ELR (cell line): ENCODE measurements at regions not wholly inside any gene's neighbourhood (a gene's known extent, or its start where the extent isn't known, plus 50 kb on each side); places are given as distances from the start of the nearest gene placed in this dataset.
"Not testable (repeated sequence)": the region's sequence is repeated elsewhere in the genome, so short reads cannot be mapped to it uniquely, and the experiment has no call there.

Experiments used
- DNase-seq: peaks from one replicate; pipeline ENCODE4 v3.0.0-alpha.2; 2015; ENCODE audit warnings: low read depth

DNA sequence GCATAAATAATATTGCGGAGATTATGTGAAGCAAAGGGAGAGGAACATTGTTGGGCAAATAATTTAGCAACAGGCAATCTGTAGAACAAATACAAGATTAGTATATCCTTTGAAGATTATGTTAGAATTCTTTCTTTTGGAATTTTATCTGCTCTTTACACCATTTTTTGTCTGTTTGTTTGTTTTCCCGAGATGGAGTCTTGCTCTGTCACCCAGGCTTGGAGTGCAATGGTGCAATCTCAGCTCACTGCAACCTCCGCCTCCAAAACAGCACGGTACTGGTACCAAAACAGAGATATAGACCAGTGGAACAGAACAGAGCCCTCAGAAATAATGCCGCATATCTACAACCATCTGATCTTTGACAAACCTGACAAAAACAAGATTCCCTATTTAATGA, 250.3 kb downstream of the FSIP2 start:
- not testable (repeated sequence) for DNase-seq

DNA sequence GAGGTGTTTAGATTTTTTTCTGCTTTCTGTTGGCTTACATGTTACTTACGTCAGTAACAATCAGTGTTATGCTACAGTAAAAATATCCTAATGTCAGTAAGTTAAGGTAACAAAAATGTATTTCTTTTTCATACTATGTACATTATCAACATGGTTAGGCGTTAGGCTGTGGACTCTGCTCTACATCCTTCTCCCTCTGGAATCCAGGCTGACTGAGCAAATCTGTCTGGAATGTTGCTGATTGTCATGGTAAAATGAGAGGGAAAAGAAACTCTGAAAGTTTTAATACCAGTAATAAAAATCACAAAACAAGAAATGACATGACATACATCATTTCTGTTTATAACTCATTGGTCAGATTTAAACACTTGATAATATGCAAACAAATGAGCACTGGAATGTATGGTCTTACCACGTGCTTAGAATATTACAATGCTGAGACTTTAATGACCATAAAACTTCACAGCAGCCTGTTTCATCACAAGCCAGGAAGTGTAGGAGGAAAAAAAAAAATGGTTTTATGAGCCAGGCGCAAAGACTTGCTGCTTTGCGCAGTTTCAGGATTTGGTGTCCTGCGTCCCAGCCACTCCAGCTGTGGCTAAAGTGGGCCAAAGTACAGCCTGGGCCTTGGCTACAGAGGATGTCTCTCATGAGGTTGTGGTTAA, 252.4 kb downstream of the FSIP2 start:
- peak; percentile 45 for DNase-seq

DNA sequence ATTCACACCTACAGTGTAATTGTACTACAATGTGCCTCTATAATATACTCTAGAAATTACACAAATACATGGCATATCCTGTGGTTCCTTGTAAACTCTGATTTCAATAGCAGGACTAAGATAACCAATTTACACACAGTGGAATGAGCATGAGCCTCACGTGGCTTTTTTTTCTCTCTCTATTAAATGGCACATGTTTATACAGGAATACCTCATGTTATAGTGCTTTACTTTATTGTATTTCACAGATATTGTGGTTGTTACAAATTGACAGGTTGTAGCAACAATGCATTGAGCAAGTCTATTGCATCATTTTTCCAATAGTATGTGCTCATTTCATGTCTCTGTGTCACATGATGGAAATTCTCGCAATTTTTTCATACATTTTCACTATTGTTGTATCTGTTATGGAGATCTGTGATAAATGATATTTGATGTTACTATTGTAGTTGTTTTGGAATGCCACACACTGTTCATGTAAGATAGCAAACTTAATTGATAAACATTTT, 260.0 kb downstream of the FSIP2 start:
- no peak for DNase-seq

DNA sequence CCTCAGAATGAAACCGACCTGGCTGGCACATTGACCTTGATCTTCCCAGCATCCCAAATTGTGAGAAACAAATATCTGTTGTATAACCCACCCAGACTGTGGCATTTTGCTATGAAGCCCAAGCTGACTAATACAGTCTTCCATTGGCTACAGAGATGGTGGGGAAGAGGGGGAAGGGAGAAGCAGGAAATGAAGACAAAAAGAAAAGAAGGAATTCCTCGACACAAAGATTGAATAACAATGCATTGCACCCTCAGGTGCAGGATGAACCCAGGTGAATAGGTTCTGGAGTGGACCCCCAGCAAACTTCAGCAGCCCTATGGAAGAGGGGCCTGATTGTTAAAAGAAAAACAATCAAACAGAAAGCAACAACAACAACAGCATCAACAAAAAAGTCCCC, 270.7 kb downstream of the FSIP2 start:
- DNase-seq: no peak

DNA sequence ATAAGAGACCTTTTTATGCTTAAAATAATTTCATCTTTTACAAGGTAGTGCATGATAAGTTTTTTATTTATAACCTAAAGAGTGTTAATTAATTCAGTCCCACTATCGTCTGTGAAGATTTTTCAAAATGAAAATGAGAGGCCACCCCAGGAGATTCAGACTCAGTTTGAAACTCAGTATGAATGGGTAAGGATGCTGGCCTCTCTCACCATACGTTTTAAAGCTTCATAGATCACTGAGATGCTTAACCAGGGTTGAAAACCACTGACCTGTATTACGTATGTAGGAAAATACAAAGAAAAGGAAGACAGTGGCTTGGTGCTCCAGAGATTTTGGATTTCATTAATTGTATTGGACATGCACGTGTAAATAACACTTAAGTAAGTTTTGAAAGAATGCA, 278.7 kb downstream of the FSIP2 start:
- DNase-seq: no peak

DNA sequence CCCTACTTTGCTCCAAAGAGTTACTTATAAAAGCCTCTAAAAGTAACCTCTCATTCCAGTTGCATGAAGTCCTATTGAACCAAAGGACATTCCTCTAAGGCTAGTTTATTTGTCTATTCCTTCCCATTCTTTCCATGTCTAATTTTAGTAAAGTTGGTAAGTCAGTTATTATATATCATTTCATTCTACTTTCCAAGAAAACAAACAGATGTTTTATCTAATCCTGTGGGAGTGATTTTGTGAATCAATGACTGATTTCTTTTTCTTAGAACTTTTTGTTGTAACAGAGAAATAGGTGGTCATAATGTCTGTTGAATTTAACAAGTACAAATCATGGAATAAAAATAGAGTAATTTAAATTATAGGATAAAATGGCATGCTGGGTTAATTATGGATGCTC, 286.3 kb downstream of the FSIP2 start:
- no peak for DNase-seq

DNA sequence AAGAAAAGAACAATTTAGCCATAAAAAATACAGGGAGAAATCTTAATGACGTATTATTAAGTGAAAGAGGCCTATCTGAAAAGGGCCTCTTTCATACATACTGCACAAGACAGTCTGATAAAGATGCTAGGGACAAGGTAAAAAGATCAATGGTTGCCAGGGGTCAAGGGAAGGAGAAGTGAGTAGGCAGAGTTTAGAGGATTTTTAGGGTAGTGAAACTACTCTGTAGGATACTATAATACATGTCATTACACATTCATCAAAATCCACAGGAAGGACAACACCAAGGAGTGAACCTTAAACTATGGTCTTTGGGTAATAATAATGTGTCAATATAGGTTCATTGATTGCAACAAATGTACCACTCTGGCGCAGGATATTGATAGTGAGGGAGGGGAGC, 289.3 kb downstream of the FSIP2 start:
- no peak for DNase-seq

DNA sequence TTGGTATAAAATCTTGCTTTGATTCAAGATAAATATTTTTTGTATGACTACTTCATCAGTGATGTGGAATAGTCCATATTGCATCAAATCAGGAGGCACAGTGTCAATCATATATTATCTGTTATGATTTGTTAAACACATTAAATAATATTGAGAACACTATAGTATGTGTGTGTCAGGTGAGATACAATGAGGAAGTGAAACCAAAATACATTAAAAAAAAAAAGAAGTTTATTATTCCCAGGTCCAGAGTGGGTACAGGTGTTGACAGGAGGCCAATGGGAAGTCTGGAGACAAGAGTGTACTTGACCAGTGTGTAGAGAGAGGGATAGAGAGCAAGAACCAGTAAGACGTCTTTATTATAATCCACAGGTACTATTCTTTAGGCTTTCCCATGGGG, 292.6 kb downstream of the FSIP2 start:
- no peak for DNase-seq

DNA sequence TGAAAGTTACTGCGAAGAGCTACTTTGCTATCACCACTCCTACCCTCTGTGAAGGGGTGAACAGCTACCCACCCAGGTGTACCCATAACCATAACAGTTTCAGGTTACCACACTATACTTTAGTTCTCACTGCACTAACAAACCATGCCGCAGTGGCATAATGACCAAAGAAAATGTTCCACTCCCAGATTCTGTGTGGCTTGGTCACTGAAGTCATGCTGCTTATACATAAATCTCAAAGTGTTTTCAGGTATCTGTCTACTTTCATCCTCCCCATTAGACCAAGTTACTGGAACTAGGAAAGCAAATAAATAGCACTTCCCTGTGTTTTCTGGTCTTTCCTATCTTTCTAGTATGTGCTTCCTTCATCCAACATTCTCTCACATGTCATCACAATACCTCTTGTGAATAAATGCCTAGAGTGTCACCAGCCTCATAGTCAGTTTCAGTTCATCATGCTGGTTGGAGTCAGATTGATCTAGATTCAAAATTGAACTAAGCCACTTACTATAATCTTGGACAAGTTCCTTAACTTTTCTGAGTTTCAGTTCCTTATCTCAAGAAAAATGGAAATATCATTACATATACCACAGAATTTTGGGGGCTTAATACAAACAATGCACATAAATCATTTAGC, 293.6 kb downstream of the FSIP2 start:
- no peak for DNase-seq

DNA sequence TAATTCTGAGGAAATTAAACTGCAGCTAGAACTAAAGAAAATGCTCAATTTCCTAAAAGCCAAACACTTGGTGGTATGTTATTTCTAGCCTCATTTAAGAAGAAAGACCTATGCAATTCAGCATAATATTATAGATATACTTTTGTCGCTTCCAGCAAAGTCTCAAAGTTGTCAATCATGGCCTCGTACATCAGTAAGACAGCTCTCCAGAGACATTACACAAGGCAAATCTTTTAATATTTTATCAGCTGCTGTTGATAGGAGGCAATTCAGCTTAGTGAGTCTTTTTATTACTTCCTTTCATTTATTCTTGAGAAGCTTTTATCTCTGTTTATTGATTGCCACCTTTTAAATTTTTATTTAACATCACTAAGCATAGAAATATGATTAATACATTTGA, 294.3 kb downstream of the FSIP2 start:
- DNase-seq: no peak

DNA sequence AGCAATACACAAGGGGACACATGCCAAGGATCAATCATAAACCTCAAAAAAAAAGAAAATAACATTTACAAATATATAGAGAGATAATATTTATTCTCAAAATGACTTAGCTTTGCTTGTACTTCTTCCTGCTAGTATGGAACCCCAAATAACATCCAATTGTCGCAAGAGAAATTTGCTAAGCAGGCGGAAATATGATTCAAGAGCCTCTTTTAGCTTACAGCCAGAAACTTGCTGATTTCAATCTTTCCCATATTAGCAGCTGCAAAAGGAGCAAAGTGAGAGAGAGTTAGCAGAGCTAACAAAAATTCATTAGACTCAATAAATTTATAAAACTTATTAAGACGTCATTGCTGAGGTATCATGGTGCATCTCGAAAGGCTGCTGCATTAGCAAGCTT, 294.9 kb downstream of the FSIP2 start:
- DNase-seq: no peak

DNA sequence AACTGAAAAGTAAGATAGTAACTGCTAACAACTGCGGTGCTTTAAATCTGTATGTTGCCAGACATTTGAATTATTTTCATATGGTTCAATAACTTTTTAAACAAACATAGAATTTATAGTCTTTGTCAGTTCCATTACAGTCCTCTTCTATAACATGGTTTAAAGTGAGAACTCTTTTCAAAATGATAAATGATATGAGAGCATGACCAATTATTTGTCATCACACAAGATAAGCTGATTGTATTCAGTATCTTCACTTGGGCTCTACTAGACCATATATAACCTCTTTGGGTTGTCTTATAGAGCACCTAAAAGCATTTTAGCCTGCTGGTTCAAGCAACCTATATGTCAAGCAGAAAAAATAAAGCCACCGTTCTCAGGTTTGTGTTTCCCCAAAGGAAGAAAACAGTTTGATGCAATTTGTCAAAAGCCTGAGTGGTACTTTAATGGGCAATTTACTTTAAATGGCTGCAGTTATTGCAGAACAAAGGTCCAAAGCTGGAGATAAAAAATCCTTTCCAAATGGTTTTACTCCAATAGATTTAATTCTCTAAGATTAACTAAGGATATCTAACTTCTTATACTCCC, 298.4 kb downstream of the FSIP2 start:
- DNase-seq: no peak

DNA sequence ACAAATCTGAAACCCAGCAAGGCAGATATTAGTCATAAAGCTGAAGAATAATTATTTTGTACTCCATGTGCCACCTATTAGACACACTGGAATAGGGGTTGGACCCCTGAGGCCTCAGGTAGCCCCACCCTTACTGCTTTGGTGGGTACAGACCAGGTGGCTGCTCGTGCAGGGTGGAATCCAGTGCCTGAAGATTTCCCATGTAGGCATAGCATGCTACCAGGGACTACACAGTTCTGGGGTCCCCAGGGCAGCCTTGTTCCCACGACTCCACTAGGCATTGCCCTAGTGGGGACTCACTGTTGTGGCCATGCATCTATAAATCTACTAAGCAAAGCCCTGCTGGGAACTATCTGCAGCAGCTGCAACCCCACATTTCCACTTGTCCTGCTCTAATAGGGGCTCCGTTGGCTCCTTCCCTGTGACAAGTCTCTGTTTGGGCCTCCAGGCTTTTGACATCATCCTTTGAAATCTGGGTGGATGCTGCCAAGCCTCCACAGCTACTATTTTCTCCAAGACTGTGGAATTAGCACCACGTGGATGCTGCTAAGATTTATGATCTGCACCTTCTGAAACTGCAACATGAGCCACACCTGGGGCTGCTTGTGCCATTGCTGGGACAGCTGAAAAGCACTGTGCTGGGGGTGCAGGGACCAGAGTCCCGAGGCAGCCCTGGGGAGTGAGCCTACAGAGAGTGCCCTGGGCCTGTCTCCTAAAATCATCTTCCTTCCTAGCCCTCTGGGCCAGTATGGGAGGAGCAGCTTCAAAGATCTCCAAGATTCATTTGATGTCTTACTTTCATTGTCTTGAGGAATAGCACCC, 303.8 kb downstream of the FSIP2 start:
- DNase-seq: no peak

DNA sequence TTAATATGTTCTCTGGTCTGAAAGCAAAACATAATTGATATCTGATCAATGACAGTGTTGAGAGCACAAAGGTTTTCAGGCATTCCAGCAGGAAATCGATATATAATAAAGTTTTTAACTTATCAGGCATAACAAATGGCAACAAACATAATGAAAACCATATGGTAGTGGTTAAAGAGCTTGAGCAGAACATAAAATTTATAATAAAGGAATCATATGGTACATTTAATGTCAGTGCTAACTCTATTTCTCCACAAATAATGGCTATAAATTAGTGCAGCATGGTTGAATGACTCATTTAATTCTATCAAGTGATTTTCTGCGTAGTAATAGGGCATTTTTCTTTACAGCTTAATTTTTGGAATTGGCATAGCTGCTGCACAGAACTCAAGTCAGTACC, 306.2 kb downstream of the FSIP2 start:
- no peak for DNase-seq

DNA sequence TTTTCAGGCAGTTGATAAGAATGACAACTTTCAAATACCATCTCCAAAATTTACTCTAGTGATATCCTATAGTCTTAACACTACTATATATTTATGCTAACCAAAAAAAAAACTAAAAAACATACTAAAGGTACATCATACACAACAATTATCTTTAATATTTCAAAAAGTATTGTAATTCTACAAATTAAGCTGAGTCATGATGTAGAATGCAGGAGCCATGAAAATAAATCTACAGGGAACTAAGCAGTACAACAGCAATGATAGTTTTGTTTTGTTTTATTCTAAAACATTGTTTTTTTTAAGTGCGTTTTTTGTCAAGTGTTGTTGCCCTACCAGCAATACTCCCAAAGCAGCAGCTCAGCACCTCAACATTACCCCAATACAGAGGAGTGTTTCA, 314.3 kb downstream of the FSIP2 start:
- DNase-seq: no peak

DNA sequence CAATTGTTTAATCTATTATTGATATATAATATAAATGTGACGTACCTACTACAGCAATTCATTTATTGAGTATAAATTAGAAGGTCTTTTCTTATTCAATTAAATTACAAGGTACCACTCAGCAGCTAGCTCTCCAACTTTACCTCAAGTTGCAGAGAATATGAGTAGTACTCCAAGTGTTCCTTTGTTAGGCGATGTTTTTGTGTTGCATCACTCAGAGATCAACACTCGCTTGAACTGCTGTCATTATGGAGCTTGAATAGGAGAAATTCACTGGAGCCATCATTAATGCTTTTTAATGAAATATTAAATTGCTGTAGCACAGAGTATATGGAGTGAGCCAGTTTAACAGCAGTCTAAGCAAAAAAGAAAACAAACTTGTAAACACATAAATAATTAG, 320.0 kb downstream of the FSIP2 start:
- DNase-seq: no peak

DNA sequence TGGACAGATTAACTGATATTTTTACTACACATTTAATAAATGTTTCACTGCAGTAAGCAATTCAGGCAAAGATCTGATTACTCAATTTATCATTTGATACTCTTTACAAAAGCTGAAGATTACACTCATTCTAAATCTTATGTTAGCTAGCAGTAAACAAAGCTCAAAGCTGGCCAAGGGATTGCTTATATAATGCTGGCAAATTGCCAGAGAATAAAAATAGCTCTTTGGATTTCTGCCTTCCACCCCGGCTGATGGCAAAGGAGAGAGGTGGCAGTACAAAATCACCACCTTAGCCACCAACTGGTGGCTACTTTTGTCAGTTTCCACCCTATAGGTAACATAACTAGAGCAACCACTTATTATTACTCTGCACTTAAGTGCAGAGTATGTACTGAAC, 320.5 kb downstream of the FSIP2 start:
- no peak for DNase-seq

DNA sequence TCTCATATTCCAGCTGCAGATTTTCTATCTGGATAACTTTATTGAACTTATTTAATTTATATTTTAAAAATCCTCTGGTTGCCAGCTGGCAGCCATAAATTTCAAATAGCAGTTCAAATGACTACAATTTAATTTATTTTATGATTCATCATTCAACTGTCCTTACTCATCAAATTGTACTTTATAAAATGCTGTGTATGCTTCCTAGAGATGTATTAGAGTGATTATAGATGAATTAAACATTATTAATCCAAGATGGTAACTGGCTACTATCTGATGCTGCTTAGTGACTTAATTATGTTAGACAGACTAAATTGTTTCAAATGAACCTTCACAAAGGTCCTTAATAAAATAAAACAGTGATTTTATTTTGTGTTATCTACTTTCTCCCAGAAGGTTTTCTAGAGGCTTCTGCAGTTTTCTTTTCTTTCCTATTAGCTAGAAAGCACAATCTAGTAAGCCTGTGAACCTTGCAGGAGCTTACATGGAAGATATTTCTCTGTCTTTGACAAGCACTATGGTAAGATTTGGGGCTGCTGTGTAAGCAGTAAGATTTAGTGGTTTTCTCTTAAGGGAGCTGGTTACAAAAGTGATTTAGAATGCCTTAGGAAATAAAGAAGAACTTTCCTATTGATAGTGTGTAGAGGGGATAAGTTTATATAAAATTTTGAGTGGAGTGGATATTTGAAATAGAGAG, 322.3 kb downstream of the FSIP2 start:
- peak; percentile 14 for DNase-seq

DNA sequence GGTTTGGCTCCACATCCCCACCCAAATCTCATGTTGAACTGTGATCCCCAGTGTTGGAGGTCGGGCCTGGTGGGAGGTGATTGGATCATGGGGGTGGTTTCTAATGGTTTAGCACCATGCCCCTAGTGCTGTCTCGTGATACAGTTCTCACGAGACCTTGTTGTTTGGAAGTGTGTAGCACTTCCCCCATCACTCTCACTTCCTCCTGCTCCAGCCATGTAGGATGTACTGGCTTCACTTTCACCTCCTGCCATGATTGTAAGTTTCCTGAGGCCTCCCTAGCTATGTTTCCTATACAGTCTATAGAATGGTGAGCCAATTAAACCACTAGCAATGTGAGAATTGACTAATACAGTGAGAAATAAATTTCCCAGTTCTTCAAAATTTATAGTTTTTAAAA, 325.9 kb downstream of the FSIP2 start:
- DNase-seq: no peak

DNA sequence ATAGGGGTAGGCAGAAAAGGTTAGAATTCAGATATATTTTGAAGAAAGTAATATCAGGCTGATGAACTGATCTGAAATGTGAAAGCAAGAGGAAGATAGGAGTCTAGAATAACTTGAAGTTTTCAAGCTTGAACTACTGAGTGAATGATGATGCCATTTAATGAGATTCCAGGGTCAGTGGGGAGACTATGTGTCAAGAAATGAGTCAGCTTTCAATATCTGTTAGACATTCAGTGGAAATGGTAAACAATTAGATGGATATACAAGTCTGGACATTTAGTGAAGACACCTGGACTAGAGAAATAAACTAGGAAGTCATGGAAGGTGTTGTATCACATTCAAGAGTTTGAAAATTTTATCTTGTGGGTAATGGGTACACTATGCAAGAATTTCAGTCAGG, 326.9 kb downstream of the FSIP2 start:
- DNase-seq: peak; percentile 15

DNA sequence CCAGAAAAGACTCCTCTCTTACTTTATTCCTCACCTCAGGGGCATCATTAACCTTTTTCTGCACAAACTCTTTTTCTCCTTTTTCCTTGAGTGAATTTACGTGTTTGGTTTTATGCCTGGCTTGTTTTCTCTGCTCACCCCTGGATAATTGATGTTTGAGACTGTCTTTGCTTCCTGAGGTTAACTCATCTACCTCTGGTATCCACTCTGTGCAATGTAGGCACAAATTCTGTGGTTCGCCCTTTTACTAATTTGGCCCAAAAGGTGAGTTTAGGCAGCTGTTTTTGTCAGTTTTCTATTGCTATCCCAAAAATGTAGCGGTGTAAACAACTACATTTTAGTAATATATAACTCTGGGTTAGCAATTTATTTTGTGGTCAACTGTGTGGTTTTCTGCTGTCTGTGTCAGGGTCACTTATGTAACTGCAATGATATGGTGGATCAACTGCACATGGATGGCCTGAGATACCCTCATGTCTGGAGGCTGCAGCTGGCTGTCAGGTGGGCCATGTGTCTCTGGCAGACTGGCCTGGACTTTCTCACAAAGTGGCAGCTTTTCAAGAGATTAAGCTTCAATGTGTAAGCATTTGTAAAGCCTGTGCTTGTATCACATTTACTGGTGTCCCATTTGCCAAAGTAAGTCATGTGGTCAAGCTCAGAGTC, 329.7 kb downstream of the FSIP2 start:
- no peak for DNase-seq

DNA sequence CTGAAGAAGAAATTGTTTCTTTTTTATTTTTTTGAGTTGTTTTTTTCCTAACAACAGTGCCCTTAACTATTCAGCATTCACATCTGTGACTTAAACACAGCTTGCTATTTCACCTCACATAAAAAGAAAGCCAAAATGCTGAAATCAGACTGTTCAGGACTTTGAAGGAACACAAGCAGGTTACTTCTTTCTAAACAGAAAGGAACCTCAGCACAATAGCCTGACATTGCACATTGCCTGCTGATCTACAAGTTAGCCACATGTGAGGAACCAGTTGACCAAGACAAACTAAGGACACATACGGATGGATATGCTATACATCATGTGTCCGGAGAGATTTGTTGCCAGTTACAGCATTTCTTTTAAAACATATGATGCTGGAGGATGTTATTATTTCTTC, 331.1 kb downstream of the FSIP2 start:
- DNase-seq: no peak
